ENCODE measurements at regions not wholly inside any gene's neighbourhood (a gene's known extent, or its start where the extent isn't known, plus 50 kb on each side); places are given as distances from the start of the nearest gene placed in this dataset.

GRCh38 chr4:89365776-89366175 is 58.2 kb upstream of the GPRIN3 start:
- Histone ChIP-seq H3K79me2 (ENCODE audit: insufficient read depth, low read length) (no peaks in the 10 kb centered on the region), H3K18ac (ENCODE audit: insufficient read length, low read depth, low read length) (no peak overlapping the region), H4K91ac (ENCODE audit: insufficient read length, low read depth, low read length) (no peak overlapping the region), H3K27me3 (ENCODE audit: insufficient read depth, low read length) (no peaks in the 10 kb centered on the region), H2AK5ac (ENCODE audit: insufficient read length, low read length) (no peak overlapping the region), H3K4me2 (ENCODE audit: insufficient read depth, insufficient read length, low read length) (no peak overlapping the region), H3K79me1 (ENCODE audit: insufficient read depth, low read depth, low read length, poor library complexity, severe bottlenecking) (no peaks in the 10 kb centered on the region), H3K23ac (ENCODE audit: insufficient read length, low read depth, low read length) (no peak overlapping the region), H3K4ac (ENCODE audit: low read depth, low read length) (no peak overlapping the region), H2BK12ac (ENCODE audit: insufficient read length, low read depth, low read length) (no peak overlapping the region), H3K27ac (ENCODE audit: insufficient read length, low read depth, low read length) (no peak overlapping the region), H3K9me3 (ENCODE audit: control insufficient read depth, low read depth, low read length) (no peaks in the 10 kb centered on the region), H4K5ac (ENCODE audit: insufficient read length, low read depth, low read length) (no peak overlapping the region), H4K8ac (replicated peaks; ENCODE audit: insufficient read length, low read depth, low read length) (no peak overlapping the region), H3K14ac (ENCODE audit: insufficient read depth, low read length) (no peak overlapping the region), H3K4me1 (ENCODE audit: insufficient read depth, low read length) (no peaks in the 10 kb centered on the region), H2BK20ac (ENCODE audit: low read depth, low read length, poor library complexity, severe bottlenecking) (no peak overlapping the region), H2BK15ac (ENCODE audit: low read depth, low read length) (no peak overlapping the region), H4K20me1 (ENCODE audit: control insufficient read depth, insufficient read depth, insufficient read length) (no peaks in the 10 kb centered on the region), H3K56ac (ENCODE audit: insufficient read length, low read depth, low read length) (no peak overlapping the region), H2AFZ (ENCODE audit: low read length) (no peak overlapping the region), H3K9ac (ENCODE audit: extremely low read depth, insufficient read length, low read length) (no peak overlapping the region), H3T11ph (ENCODE audit: low read length) (no peak overlapping the region), H2BK120ac (ENCODE audit: low read depth, low read length, poor library complexity, severe bottlenecking) (no peak overlapping the region), H2BK5ac (ENCODE audit: insufficient read length, low read length) (no peak overlapping the region), H3K23me2 (ENCODE audit: insufficient read length, low read depth, low read length, poor library complexity, severe bottlenecking) (no peaks in the 10 kb centered on the region)
- Mint-ChIP-seq H3K4me3 (no peak overlapping the region), H3K27ac (no peak overlapping the region), H3K36me3 (ENCODE audit: insufficient read depth in 1 of 3, low read depth in 3 of 3) (no peaks in the 10 kb centered on the region), H3K9me3 (no peaks in the 10 kb centered on the region), H3K27me3 (ENCODE audit: low read depth) (no peaks in the 10 kb centered on the region; the same call in 1 of the 2 replicates), H3K4me1 (no peaks in the 10 kb centered on the region)
- WGBS (ENCODE audit: extremely low coverage, insufficient read length, low lambda C conversion rate): no CpG with 5 or more reads among the region's 2 CpGs
- no peak for DNase-seq
- TF ChIP-seq, protein P1, sequence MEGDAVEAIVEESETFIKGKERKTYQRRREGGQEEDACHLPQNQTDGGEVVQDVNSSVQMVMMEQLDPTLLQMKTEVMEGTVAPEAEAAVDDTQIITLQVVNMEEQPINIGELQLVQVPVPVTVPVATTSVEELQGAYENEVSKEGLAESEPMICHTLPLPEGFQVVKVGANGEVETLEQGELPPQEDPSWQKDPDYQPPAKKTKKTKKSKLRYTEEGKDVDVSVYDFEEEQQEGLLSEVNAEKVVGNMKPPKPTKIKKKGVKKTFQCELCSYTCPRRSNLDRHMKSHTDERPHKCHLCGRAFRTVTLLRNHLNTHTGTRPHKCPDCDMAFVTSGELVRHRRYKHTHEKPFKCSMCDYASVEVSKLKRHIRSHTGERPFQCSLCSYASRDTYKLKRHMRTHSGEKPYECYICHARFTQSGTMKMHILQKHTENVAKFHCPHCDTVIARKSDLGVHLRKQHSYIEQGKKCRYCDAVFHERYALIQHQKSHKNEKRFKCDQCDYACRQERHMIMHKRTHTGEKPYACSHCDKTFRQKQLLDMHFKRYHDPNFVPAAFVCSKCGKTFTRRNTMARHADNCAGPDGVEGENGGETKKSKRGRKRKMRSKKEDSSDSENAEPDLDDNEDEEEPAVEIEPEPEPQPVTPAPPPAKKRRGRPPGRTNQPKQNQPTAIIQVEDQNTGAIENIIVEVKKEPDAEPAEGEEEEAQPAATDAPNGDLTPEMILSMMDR (conservative IDR thresholded peaks at IDR 0.05): no peak

Measured in H9 (cell line).